ENCODE measurements at regions not wholly inside any gene's neighbourhood (a gene's known extent, or its start where the extent isn't known, plus 50 kb on each side); places are given as distances from the start of the nearest gene placed in this dataset.

DNA sequence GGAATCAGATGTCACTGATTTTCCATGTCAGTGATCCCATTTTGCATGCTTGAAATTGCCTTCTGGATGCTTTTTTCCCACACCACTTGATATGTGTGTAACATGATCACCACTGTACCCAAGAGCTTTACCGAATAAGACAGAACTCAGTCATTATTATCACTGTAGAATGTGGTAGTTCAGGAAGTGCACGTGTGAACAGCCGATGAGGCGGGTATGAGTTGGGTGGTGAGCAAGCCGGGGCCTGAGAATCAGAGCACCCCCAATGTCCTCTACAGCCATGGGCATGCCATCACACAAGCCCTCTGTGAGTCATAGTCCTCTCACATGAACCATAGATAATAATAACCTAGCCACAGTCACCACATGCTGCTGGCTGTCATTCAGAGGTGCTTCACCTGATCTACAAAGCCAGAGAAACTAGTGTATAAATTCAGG is 470.8 kb downstream of the SOX2 start (continued):
- TF ChIP-seq SP1 (IDR thresholded peaks at IDR 0.05), result no peak

DNA sequence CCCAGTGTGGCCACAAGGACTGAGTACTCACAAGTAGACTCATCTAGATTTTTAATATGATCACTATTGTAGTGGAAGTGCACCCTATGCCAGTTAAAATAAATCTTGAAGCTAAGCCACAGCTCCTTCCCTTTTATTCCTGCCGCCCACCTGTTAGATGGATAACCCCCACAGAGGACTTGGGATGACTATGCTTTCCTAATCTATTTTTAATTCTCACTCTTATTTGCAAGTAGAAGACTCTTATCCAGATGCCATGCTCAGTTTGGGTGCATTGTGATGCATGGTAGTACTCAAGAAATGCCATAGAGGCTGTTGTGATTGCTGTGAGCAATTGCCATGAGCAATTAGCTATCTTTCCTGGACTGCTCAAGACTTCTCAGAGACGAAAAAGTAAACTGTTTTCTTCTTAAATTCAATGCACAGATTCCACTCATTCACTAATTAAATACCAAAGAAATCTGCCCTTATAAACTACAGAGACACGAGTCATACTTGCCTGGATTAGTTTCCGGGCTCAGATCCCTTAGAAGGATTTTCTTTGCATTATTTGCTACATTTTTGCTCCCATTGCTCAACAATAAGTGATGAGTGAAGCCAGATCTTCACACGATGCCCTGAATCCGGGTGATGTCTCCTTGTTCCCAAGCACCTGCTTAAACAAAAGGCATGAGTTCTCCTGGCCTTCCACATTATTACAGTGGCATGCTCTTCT is 472.1 kb downstream of the SOX2 start:
- Histone ChIP-seq H3K27ac (ENCODE audit: low read depth in 1 of 2, low read length in 2 of 2) (no peak overlapping the region), H3K9me3 (ENCODE audit: control insufficient read depth in 4 of 4, low read length in 3 of 4) (peaks cover 0 to 5% (median 0%) of the 10 kb centered on the region in 4 donors), H3K4me1 (ENCODE audit: control insufficient read depth in 4 of 4, insufficient read depth in 4 of 4, low read length in 3 of 4) (no peaks in the 10 kb centered on the region), H3K36me3 (ENCODE audit: control insufficient read depth in 4 of 4, insufficient read depth in 3 of 4, low read depth in 1 of 4, low read length in 3 of 4) (no peaks in the 10 kb centered on the region), H3K4me3 (ENCODE audit: low read depth in 1 of 3, low read length in 3 of 3) (no peak overlapping the region), H3K27me3 (ENCODE audit: control insufficient read depth in 4 of 4, insufficient read depth in 4 of 4, low read length in 3 of 4) (peaks cover 0 to 5% (median 2%) of the 10 kb centered on the region in 4 donors), H3K9ac (ENCODE audit: low read depth in 1 of 2, low read length in 2 of 2) (no peak overlapping the region)
- 64% methylated on average over 6 of the region's 6 CpGs for WGBS
- TF ChIP-seq FOXA2 (IDR thresholded peaks at IDR 0.05) (no peak), HNF4G (IDR thresholded peaks at IDR 0.05) (no peak), RXRA (IDR thresholded peaks at IDR 0.05) (no peak), GABPA (IDR thresholded peaks at IDR 0.05 in 1 of 2, conservative IDR thresholded peaks at IDR 0.05 in 1 of 2) (no peak), NR2F2 (IDR thresholded peaks at IDR 0.05) (no peak), HNF4A (conservative IDR thresholded peaks at IDR 0.05) (no peak), FOXA1 (IDR thresholded peaks at IDR 0.05) (no peak), EGR1 (IDR thresholded peaks at IDR 0.05; ENCODE audit: low read depth in 2 of 2) (no peak)
- TF ChIP-seq, protein P1, sequence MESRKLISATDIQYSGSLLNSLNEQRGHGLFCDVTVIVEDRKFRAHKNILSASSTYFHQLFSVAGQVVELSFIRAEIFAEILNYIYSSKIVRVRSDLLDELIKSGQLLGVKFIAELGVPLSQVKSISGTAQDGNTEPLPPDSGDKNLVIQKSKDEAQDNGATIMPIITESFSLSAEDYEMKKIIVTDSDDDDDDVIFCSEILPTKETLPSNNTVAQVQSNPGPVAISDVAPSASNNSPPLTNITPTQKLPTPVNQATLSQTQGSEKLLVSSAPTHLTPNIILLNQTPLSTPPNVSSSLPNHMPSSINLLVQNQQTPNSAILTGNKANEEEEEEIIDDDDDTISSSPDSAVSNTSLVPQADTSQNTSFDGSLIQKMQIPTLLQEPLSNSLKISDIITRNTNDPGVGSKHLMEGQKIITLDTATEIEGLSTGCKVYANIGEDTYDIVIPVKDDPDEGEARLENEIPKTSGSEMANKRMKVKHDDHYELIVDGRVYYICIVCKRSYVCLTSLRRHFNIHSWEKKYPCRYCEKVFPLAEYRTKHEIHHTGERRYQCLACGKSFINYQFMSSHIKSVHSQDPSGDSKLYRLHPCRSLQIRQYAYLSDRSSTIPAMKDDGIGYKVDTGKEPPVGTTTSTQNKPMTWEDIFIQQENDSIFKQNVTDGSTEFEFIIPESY (IDR thresholded peaks at IDR 0.05), result no peak
- no peak for DNase-seq (ENCODE audit: low spot score)

DNA sequence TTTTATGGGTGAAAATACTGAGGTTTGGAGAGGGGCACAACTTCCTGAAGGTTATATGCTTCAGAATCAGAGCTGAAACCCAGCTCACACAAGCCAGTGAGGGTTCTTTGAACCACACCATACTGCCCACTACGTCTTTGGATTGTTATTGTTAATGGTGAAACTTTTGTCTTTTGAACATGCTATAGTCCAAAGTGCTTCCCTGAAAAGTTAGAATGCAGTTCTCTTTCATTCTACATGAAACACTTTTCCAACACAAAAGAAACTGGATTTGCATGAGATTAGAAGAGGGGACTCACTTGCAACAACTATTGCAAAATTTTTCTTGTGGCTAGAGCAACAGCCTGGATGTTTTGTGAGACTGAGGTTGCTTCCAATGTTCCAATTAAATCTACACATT is 473.6 kb downstream of the SOX2 start:
- no peaks in the 10 kb centered on the region for H3K4me1 ChIP-seq (ENCODE audit: control insufficient read depth in 4 of 4, insufficient read depth in 4 of 4, low read length in 3 of 4)
- H3K9me3 ChIP-seq (ENCODE audit: control insufficient read depth in 4 of 4, low read length in 3 of 4), result peaks cover 0 to 5% (median 0%) of the 10 kb centered on the region in 4 donors
- TF ChIP-seq FOXA1 (IDR thresholded peaks at IDR 0.05) (no peak), JUND (IDR thresholded peaks at IDR 0.05) (no peak), RXRA (IDR thresholded peaks at IDR 0.05) (no peak), HNF4A (conservative IDR thresholded peaks at IDR 0.05) (no peak), HNF4G (IDR thresholded peaks at IDR 0.05) (no peak), SP1 (IDR thresholded peaks at IDR 0.05) (no peak), RAD21 (IDR thresholded peaks at IDR 0.05) (no peak), NR2F2 (IDR thresholded peaks at IDR 0.05) (no peak), GABPA (IDR thresholded peaks at IDR 0.05 in 1 of 2, conservative IDR thresholded peaks at IDR 0.05 in 1 of 2) (no peak), FOXA2 (IDR thresholded peaks at IDR 0.05) (no peak)
- TF ChIP-seq, protein P2, sequence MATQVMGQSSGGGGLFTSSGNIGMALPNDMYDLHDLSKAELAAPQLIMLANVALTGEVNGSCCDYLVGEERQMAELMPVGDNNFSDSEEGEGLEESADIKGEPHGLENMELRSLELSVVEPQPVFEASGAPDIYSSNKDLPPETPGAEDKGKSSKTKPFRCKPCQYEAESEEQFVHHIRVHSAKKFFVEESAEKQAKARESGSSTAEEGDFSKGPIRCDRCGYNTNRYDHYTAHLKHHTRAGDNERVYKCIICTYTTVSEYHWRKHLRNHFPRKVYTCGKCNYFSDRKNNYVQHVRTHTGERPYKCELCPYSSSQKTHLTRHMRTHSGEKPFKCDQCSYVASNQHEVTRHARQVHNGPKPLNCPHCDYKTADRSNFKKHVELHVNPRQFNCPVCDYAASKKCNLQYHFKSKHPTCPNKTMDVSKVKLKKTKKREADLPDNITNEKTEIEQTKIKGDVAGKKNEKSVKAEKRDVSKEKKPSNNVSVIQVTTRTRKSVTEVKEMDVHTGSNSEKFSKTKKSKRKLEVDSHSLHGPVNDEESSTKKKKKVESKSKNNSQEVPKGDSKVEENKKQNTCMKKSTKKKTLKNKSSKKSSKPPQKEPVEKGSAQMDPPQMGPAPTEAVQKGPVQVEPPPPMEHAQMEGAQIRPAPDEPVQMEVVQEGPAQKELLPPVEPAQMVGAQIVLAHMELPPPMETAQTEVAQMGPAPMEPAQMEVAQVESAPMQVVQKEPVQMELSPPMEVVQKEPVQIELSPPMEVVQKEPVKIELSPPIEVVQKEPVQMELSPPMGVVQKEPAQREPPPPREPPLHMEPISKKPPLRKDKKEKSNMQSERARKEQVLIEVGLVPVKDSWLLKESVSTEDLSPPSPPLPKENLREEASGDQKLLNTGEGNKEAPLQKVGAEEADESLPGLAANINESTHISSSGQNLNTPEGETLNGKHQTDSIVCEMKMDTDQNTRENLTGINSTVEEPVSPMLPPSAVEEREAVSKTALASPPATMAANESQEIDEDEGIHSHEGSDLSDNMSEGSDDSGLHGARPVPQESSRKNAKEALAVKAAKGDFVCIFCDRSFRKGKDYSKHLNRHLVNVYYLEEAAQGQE (IDR thresholded peaks at IDR 0.05), result no peak
- TF ChIP-seq, protein P3, sequence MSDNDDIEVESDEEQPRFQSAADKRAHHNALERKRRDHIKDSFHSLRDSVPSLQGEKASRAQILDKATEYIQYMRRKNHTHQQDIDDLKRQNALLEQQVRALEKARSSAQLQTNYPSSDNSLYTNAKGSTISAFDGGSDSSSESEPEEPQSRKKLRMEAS (IDR thresholded peaks at IDR 0.05), result no peak
- TF ChIP-seq, protein P4, sequence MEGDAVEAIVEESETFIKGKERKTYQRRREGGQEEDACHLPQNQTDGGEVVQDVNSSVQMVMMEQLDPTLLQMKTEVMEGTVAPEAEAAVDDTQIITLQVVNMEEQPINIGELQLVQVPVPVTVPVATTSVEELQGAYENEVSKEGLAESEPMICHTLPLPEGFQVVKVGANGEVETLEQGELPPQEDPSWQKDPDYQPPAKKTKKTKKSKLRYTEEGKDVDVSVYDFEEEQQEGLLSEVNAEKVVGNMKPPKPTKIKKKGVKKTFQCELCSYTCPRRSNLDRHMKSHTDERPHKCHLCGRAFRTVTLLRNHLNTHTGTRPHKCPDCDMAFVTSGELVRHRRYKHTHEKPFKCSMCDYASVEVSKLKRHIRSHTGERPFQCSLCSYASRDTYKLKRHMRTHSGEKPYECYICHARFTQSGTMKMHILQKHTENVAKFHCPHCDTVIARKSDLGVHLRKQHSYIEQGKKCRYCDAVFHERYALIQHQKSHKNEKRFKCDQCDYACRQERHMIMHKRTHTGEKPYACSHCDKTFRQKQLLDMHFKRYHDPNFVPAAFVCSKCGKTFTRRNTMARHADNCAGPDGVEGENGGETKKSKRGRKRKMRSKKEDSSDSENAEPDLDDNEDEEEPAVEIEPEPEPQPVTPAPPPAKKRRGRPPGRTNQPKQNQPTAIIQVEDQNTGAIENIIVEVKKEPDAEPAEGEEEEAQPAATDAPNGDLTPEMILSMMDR (IDR thresholded peaks at IDR 0.05; ENCODE audit: low read depth, low read length, missing input control), result no peak
- TF ChIP-seq, protein P5, sequence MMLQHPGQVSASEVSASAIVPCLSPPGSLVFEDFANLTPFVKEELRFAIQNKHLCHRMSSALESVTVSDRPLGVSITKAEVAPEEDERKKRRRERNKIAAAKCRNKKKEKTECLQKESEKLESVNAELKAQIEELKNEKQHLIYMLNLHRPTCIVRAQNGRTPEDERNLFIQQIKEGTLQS (IDR thresholded peaks at IDR 0.05), result no peak
- H3K27me3 ChIP-seq (ENCODE audit: control insufficient read depth in 4 of 4, insufficient read depth in 4 of 4, low read length in 3 of 4), result peaks cover 0 to 5% (median 0%) of the 10 kb centered on the region in 4 donors
- no peaks in the 10 kb centered on the region for H3K36me3 ChIP-seq (ENCODE audit: control insufficient read depth in 4 of 4, insufficient read depth in 3 of 4, low read depth in 1 of 4, low read length in 3 of 4)
- 51% methylated on average over 1 of the region's 1 CpG for WGBS
- DNase-seq (ENCODE audit: low spot score), result no peak
- no peak overlapping the region for H3K9ac ChIP-seq (ENCODE audit: low read depth in 1 of 2, low read length in 2 of 2)
- no peak overlapping the region for H3K27ac ChIP-seq (ENCODE audit: low read depth in 1 of 2, low read length in 2 of 2)
- H3K4me3 ChIP-seq (ENCODE audit: low read depth in 1 of 3, low read length in 3 of 3), result no peak overlapping the region
